Activated naive CD4-positive, alpha-beta T cell (primary cell): ENCODE measurements at regions not wholly inside any gene's neighbourhood (a gene's known extent, or its start where the extent isn't known, plus 50 kb on each side); places are given as distances from the start of the nearest gene placed in this dataset.

Experiments
- DNase-seq, 4 experiments: peaks; one replicate each; lab custom pipeline; 2025; lab: John Stamatoyannopoulos, UW

DNA sequence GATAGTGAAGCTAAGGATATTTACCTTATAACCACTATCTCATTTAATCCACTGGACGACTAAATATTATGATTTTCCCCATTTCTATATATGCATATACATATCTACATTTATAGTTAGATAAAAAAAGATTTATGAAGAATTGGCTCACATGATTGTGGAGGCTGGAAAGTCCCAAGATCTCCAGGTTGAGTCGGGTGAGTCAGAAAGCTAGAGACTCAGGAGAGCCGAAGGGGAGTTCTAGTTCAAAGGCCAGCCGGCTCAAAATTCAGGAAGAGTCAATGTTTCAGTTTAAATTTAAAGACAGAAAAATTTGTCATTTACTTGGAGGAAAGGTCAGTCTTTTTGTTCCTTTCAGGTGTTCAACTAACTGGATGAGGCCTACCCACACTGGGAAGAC, 158.2 kb upstream of the CPEB2 start:
- DNase-seq, result no peak

- DNase-seq, result no peak
Measured at GRCh38 chr4:14848229-14848628, 154.1 kb upstream of the CPEB2 start.

- DNase-seq, result no peak
Measured at GRCh38 chr4:14850455-14851097, 151.7 kb upstream of the CPEB2 start.

DNA sequence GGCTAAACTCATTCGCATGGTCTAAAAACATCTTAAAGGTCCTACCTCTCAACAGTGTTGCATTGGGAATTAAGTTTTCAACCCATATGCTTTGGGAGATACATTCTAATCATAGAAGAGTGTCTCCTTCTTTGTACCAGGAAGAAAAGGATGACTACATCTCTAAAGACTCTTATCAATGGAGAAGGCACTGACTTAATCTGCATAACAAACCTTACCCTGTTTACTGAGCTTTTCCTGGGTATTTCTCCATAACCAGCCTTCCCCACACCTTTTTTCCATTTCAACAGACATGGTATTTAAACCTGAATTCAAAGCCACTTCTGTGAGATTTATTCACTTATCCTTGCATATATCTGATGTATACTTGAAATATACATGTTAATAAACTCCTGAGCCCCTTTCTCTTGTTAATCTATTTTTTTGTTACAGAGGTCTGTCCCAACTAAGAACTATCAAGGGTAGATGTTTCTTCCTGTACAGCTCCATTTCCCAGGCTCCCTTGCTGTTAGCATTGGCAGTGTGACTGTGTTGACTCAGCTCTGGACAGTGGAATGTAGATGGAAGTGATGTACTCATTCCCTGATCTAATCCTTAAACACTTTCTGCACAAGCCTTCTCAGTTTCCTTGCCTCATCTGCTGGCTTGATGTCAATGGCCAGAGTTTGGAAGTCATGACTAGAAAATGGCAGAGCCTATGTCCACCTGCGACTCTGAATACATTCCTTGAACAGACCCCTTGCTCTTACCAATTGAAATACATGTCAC, 148.9 kb upstream of the CPEB2 start:
- no peak for DNase-seq

DNA sequence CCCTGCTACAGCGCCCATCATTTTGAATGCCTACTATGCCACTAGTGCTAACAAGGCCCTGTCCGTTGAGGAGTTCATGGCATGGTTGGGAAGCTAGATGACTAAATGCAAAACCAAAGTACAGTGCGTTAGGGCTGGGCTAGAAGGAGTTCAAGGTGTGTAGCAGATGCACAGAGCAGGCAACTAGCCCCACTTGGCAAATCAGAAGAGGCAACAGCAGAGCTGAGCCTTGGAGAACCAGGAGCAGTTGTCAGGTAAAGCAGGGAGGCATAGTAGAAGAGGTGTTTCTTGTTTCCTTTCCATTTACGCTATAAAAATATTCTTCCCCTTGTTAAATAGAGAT, 146.6 kb upstream of the CPEB2 start:
- DNase-seq, result no peak

- DNase-seq, result no peak
Measured at GRCh38 chr4:14856062-14856933, 146.0 kb upstream of the CPEB2 start.

DNA sequence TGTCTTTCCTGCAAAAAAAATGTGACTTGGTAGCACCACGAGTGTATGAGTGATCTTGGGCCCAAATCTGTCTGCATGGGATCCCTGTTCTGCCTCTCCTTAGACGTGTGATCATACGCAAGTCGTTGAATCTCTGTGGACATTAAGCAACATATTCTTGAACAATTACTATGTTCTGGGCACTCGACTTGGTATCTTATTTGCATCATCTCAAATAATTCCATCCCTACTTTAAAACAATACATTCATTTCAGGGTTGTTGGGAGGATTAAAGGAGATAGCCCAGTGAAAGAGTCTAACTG, 145.4 kb upstream of the CPEB2 start:
- no peak for DNase-seq

DNA sequence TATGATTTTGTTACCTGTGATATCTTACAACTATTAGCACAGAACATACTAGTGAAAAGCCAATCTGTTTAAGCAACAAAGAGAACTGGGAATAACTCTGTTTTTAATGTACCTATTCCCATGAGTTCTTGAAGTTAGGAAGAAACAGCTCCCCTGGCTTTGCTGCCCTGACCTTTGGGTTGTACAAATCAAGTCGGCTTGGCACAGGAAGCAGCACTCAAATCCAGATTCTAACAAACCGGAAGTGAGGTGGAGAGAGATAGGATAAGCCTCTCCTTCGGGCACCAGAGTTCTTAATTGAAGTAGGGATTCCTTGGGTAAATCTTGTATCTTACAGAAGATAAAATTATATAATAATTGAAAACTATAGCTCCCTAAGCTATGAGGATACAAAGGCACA, 144.8 kb upstream of the CPEB2 start:
- DNase-seq, result no peak

- DNase-seq, result no peak
Measured at GRCh38 chr4:14857981-14858380, 144.3 kb upstream of the CPEB2 start.

GRCh38 chr4:14862891-14863290, 139.4 kb upstream of the CPEB2 start:
- no peak for DNase-seq

GRCh38 chr4:14863418-14864364, 138.6 kb upstream of the CPEB2 start:
- no peak for DNase-seq

DNA sequence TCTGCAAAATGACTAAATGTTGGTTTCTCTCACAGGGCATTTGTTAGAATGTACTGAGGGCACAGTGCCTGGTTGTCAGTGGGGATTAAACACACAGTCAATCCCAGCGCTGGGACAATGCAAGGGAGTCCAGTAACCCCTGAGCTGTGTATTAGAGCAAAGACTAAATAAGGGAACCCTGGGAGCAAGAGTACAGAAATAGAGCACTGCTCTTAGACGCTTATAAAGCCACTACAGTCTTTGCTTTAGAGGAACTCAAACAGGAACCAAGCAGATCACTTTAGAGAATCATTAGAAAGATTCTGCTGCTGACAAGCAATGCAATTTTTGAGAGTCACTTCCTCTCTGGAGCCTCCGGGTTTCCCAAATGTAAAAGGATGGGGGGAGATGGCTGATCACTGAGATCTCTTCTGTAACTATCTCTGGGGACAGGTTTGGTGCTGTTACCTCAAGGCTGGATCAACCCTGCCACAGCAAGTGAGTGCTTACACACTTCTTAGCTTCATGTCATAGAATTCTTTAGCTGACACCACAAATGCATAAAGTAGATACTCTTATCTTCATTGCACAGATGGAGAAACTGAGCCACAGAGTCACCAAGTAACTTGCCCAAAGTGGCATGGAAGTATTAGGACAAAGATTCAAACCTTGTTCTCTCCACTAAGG, 137.8 kb upstream of the CPEB2 start:
- DNase-seq, result no peak

DNA sequence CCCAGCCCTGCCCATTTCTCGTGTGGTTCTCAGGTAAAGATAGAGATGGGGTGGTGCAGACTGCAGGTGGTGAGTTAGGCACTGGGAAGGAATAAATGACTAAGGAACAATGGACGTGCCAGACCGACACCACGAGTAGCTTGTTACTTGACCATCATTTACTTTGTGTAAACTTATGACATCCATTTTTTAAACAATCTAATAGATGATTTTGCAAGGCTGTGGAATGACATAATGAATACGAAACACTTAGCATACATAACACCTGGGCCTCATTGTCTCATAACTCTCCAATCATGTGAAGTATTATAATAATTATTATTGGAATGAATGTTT, 137.3 kb upstream of the CPEB2 start:
- no peak for DNase-seq

DNA sequence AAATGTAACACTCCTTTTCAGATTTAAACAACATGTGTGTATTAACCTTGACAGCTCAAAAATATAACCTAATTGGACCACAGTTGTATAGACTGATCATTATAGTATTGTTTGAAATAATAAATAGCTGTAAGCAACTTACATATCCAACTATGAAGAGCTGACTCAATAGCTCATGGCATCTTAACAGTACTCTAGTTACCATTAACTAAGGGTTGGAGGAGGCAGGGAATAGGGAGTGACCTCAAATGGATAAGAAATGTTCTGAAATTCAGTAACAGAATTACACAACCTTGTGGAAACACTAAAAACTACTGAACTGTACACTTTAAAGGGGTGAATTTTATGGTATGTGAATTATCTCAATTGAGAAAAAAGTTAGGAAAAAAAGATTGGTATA, 136.5 kb upstream of the CPEB2 start:
- DNase-seq, result no peak

GRCh38 chr4:14867847-14868246, 134.4 kb upstream of the CPEB2 start:
- DNase-seq, result no peak

DNA sequence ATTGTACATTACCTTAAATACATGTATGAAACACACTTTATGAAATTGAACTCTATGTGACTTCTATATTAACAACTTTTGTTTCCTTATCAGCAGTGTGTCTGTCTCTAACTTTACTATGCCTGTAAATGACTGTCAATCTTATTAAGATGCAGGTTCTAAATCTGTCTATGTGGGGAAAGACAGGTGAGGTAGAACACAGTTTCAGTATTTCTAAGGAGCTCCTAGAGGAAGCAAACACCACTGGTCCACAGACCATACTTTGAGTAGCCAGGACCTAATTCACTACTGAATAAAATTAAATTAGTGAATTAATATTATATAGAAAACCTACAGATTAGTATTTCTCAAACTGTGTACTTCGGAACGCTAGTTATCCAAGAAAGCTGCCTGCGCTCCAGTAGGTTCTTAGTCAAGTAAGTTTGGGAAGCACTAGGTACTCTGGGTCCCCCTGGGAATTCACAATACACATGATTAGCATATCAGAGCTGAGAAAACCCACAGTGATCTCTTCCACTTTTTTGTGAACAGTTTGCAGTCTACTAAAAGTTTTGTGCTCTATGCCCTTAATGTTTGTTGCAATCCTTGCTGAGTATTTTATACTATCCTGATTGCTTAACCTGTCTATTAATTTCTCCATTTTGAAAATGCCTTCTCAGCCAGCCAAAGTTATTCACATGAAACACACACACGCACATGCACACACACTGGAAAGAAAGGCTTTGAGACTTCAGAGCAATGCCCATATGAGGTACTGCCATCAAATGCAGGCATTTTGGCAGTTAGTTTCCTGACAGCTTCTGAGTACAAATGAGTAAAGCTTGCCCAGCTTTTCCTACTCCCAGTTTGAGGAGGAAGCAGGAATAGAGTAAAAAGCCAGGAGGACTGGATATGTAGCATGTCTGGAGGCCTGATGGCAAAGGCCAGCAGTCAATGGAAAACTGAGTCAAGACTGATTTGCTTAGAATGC, 133.6 kb upstream of the CPEB2 start:
- no peak for DNase-seq

DNA sequence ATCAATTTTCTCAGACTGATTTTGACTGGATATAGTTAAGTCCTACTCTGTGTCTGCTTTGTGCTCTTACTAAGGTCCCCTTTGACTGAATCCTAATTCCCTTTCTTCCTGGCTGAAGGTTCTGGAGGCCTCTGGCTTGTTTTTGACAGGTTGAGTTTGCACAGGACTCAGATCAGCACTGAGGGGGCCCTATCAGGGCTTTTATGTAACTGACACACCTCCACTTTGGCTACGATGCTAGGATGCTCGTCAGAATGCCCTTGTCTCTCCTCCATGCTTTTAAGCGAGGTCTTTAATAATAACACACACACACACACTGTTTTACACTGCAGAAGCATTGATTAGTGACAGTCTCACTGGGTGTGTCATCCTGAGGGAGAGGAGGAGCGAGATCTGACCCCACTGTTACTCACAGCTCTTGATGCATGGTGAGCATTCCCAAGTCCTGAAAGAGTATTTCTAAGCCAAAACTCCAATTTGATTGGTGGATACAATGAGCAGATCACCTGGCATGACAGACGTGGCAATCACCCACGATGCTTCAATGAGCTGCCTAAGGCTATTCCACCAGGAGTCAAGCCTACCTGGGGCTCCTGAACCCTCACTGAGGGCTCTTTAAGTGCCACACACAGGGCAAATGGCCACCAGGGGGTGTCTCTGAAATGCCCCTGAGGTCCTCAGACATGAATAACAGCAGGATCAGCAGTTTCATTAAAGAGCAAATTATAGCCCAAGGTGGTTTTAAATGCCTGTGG, 130.4 kb upstream of the CPEB2 start:
- peak in 2 of 4 experiments; percentile 0 to 5 for DNase-seq

DNA sequence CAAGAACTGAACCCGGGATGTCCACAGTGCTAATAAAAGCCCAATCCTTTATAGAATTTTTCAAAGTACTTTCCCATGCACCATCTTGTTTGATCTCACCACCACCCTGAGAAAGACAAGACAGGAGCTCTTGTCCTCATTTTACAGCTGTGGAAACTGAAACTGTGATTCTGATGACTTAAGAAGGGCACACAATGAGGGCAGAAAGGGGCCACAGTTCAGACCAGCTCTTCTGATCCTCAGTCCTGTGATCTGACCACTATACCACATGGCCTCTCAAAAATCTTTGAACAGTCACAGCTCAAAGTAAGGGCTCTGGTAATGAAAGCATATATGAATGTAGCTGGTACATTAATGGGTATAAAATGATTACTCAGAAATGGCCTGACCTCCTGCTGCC, 127.3 kb upstream of the CPEB2 start:
- DNase-seq, result no peak
